Islet of Langerhans (tissue), 1 donor: ENCODE measurements at regions not wholly inside any gene's neighbourhood (a gene's known extent, or its start where the extent isn't known, plus 50 kb on each side); places are given as distances from the start of the nearest gene placed in this dataset.
"Not testable (repeated sequence)": the region's sequence is repeated elsewhere in the genome, so short reads cannot be mapped to it uniquely, and the experiment has no call there.

Experiments
- FAIRE-seq: peaks from one replicate; lab custom pipeline; 2011; peaks lifted over from hg19 to GRCh38; lab: Jason Lieb, UNC

GRCh38 chr15:24733659-24734058 is 58.1 kb downstream of the NPAP1 start:
- no peak for FAIRE-seq

GRCh38 chr15:24734396-24734795 is 58.8 kb downstream of the NPAP1 start:
- no peak for FAIRE-seq

GRCh38 chr15:24745290-24745689 is 69.7 kb downstream of the NPAP1 start:
- no peak for FAIRE-seq

GRCh38 chr15:24746094-24746493 is 70.5 kb downstream of the NPAP1 start:
- FAIRE-seq, result no peak

- no peak for FAIRE-seq
These were observed 71.8 kb downstream of the NPAP1 start for GRCh38 chr15:24747376-24747775.

GRCh38 chr15:24748812-24749439 is 73.4 kb downstream of the NPAP1 start:
- no peak for FAIRE-seq

GRCh38 chr15:24752354-24752753 is 76.8 kb downstream of the NPAP1 start:
- FAIRE-seq, result no peak

- FAIRE-seq, result no peak
These were observed 80.5 kb downstream of the NPAP1 start for GRCh38 chr15:24756101-24756500.

- no peak for FAIRE-seq
These were observed 84.5 kb downstream of the NPAP1 start for GRCh38 chr15:24760066-24760465.

- FAIRE-seq, result peak; percentile 17
These were observed 86.2 kb downstream of the NPAP1 start for GRCh38 chr15:24761704-24762302.

GRCh38 chr15:24763891-24764290 is 88.3 kb downstream of the NPAP1 start:
- no peak for FAIRE-seq

GRCh38 chr15:24764375-24765171 is 89.0 kb downstream of the NPAP1 start:
- FAIRE-seq, result no peak

GRCh38 chr15:24766511-24767133 is 91.0 kb downstream of the NPAP1 start:
- FAIRE-seq, result no peak

GRCh38 chr15:24772266-24772665 is 96.7 kb downstream of the NPAP1 start:
- no peak for FAIRE-seq

GRCh38 chr15:24772686-24773373 is 97.3 kb downstream of the NPAP1 start:
- no peak for FAIRE-seq

- FAIRE-seq, result no peak
These were observed 101.7 kb downstream of the NPAP1 start for GRCh38 chr15:24777307-24777706.

- FAIRE-seq, result no peak
These were observed 108.9 kb downstream of the NPAP1 start for GRCh38 chr15:24784506-24784905.

GRCh38 chr15:24786347-24786746 is 110.8 kb downstream of the NPAP1 start:
- no peak for FAIRE-seq

- FAIRE-seq, result not testable (repeated sequence)
These were observed 127.0 kb downstream of the NPAP1 start for GRCh38 chr15:24802624-24803023.

- FAIRE-seq, result no peak
These were observed 135.1 kb upstream of the SNRPN start for GRCh38 chr15:24819680-24820079.

- no peak for FAIRE-seq
These were observed 131.3 kb upstream of the SNRPN start for GRCh38 chr15:24823473-24823872.

- FAIRE-seq, result no peak
These were observed 122.5 kb upstream of the SNRPN start for GRCh38 chr15:24832282-24832681.
